Stomach (tissue), 8 donors: ENCODE measurements at regions not wholly inside any gene's neighbourhood (a gene's known extent, or its start where the extent isn't known, plus 50 kb on each side); places are given as distances from the start of the nearest gene placed in this dataset.
A peak's percentile ranks its signal among the peaks of the same experiment; 100 is the strongest.

ENCODE experiments used
- DNase-seq, 2 donors: peaks; one replicate each; pipeline versions ENCODE4 v3.0.0 to v3.0.0-alpha.2; 2013 to 2019
- H3K27ac ChIP-seq, 5 donors: fragments of 200-600 bp in 4 of 5; sonication (generic) in 4 of 5; one replicate each; pipeline ENCODE4 v1.5.1; 2013 to 2019; ENCODE audit warnings: mild to moderate bottlenecking in 1 of 5, moderate library complexity in 1 of 5
- H3K27me3 ChIP-seq, 3 donors: fragments of 200-600 bp; sonication (generic); one replicate each; pipeline ENCODE4 v1.5.1; 2017 to 2019; ENCODE audit warnings: mixed run types in 1 of 3
- H3K36me3 ChIP-seq, 4 donors: fragments of 200-600 bp; sonication (generic); 1 replicate in 3 of 4; 2 replicates in 1 of 4; pipeline ENCODE4 v1.5.1; 2016 to 2019
- H3K4me1 ChIP-seq, 4 donors: fragments of 200-600 bp; sonication (generic); one replicate each; pipeline ENCODE4 v1.5.1; 2016 to 2019
- H3K4me3 ChIP-seq, 4 donors: fragments of 200-600 bp; sonication (generic) in 3 of 4; one replicate each; pipeline ENCODE4 v1.5.1; 2016 to 2019; ENCODE audit warnings: mild to moderate bottlenecking in 1 of 4
- H3K9me3 ChIP-seq, 4 donors: fragments of 200-600 bp; sonication (generic); one replicate each; pipeline ENCODE4 v1.5.1; 2016 to 2019
- CTCF ChIP-seq, 7 experiments: fragments of 450-650 bp in 4 of 7; fragments of 200-600 bp in 3 of 7; sonication (generic) in 3 of 7; IDR thresholded peaks; one replicate each; pipeline ENCODE4 v1.5.1; 2016 to 2019; ENCODE audit warnings: antibody characterized with exemption in 7 of 7, control low read depth in 2 of 7, mild to moderate bottlenecking in 1 of 7
- EP300 ChIP-seq: sonication (generic); formaldehyde crosslinking; IDR thresholded peaks from one replicate; pipeline ENCODE4 v1.6.1; 2017; ENCODE audit warnings: antibody characterized with exemption
- POLR2A ChIP-seq, 4 donors: fragments of 450-650 bp; IDR thresholded peaks; one replicate each; pipeline ENCODE4 v1.6.1; 2016; ENCODE audit warnings: antibody characterized with exemption in 4 of 4, control low read depth in 2 of 4, mild to moderate bottlenecking in 1 of 4, moderate library complexity in 1 of 4
- POLR2AphosphoS5 ChIP-seq, 3 donors: sonication (generic); formaldehyde crosslinking; IDR thresholded peaks; one replicate each; pipeline ENCODE4 v1.6.1; 2016; ENCODE audit warnings: antibody characterized with exemption in 3 of 3
- WGBS, 5 donors: extraction: QIAGEN DNeasy Blood & Tissue Kit in 3 of 5; methylation state at CpG; one replicate each; pipeline versions ENCODE4 v1.1.5 to v1.1.7; 2013 to 2018; 5-methylcytosine and 5-hydroxymethylcytosine counted together
- intact Hi-C: fragments of 100-400 bp; cut with DNase I; formaldehyde crosslinking; loops from one replicate; pipeline ENCODE4 v1.15.1; 2023; ENCODE audit warnings: low total_unique reads
- donor health status: healthy with polysubstance abuse.
- donor health status: Bipolar disorder and iron deficiency.
- donor health status: healthy.

DNA sequence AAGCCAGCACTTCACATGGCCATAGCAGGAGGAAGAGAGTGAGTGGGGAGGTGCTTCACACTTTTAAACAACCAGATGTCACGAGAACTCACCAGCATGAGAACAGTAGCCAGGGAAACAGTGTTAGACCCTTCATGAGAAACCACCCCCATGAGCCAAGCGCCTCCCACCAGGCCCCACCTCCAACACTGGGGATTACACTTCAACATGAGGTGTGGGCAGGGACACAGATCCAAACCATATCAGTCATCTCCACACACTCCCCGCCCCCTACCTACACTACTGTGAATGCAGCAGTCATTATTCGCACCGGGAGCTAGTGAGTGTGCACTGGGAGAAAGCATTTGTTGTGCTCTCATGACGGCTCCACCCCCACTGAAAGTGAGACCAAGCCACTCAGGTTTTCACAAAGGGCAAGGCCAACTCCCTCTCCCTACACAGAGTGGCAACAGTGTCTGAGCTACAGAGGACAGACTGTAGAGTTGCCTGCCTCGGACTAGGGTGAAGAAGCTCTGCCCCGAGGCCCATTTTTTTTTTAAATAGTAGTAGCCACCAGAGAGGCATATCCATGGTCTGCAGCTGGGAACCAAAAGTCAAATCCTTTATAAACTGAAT lies 125.6 kb downstream of the BARHL2 start:
- Histone ChIP-seq H3K36me3 (no peaks in the 10 kb centered on the region), H3K9me3 (peaks cover 0 to 26% (median 11%) of the 10 kb centered on the region in 4 donors), H3K4me3 (no peak overlapping the region), H3K4me1 (no peaks in the 10 kb centered on the region), H3K27ac (no peak overlapping the region), H3K27me3 (no peaks in the 10 kb centered on the region)
- no peak for DNase-seq
- TF ChIP-seq POLR2AphosphoS5 (IDR thresholded peaks at IDR 0.05) (no peak), EP300 (no peak), CTCF (IDR thresholded peaks at IDR 0.05) (no peak), POLR2A (IDR thresholded peaks at IDR 0.05) (no peak)
- intact Hi-C loops = no loop called here
- 60 to 73% (median 71%) methylated on average over 8 of the region's 8 CpGs for WGBS, 5 donors

- H3K9me3 ChIP-seq = no peaks in the 10 kb centered on the region
- H3K4me3 ChIP-seq = no peak overlapping the region
- peaks cover 0 to 10% (median 0%) of the 10 kb centered on the region in 3 donors for H3K27me3 ChIP-seq
- no peak overlapping the region for H3K27ac ChIP-seq
- intact Hi-C loops = no loop called here
- DNase-seq = peak in 1 of 2 donors; percentile 57
- TF ChIP-seq CTCF (IDR thresholded peaks at IDR 0.05) = no peak
- TF ChIP-seq POLR2AphosphoS5 (IDR thresholded peaks at IDR 0.05) = no peak
- no peak for TF ChIP-seq EP300
- no peak for TF ChIP-seq POLR2A (IDR thresholded peaks at IDR 0.05)
- H3K36me3 ChIP-seq = no peaks in the 10 kb centered on the region
- 19 to 43% (median 29%) methylated on average over 3 of the region's 3 CpGs for WGBS, 5 donors
- no peaks in the 10 kb centered on the region for H3K4me1 ChIP-seq
Measured at GRCh38 chr1:90580176-90580575, 136.9 kb downstream of the BARHL2 start.

- 51 to 63% (median 56%) methylated on average over 3 of the region's 3 CpGs for WGBS, 5 donors
- no peak overlapping the region for H3K4me3 ChIP-seq
- intact Hi-C loops = no loop called here
- H3K27me3 ChIP-seq = peaks cover 0 to 10% (median 0%) of the 10 kb centered on the region in 3 donors
- H3K9me3 ChIP-seq = no peaks in the 10 kb centered on the region
- no peak overlapping the region for H3K27ac ChIP-seq
- no peaks in the 10 kb centered on the region for H3K4me1 ChIP-seq
- H3K36me3 ChIP-seq = no peaks in the 10 kb centered on the region
- DNase-seq = peak in 1 of 2 donors; percentile 55
- TF ChIP-seq EP300 (no peak), CTCF (IDR thresholded peaks at IDR 0.05) (peak in 4 of 7 experiments; percentile 32 to 60 (median 42))
Measured at GRCh38 chr1:90579212-90579802, 137.8 kb downstream of the BARHL2 start.

DNA sequence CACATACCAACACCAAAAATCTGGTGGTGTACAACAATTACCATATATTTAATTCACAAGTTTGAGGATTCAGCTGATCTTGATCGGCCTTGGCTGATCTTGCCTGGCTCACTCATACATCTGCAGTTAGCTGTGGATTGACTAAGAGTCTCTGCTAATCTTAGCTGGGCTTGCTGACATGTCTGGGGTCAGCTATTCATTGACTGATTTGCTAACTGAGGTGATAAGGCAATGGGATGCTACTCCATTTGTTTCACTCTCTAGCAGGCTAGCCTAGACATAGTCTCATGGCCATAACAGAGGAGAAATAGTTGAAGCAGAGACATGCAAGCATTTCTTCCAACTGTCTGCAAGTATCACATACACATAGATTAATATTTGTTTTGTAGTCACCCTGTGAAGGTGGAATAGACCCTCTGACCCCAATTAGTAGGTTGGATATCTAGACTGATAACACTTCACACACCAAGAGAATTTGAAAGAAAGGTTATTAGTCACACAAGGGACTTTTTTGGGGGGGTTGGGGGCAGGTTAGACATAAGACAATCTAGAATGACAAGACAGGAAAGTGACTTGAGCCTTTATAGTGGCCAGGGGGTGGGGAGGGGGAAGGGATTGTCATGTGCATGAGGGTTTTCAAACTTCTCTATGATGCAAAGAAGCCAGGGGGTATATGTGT lies 142.3 kb downstream of the BARHL2 start:
- Histone ChIP-seq H3K27me3 (peaks cover 0 to 10% (median 0%) of the 10 kb centered on the region in 3 donors), H3K36me3 (no peaks in the 10 kb centered on the region), H3K4me1 (no peaks in the 10 kb centered on the region), H3K4me3 (no peak overlapping the region), H3K27ac (no peak overlapping the region), H3K9me3 (no peaks in the 10 kb centered on the region)
- intact Hi-C loops = no loop called here
- DNase-seq = no peak
- no peak for TF ChIP-seq CTCF (IDR thresholded peaks at IDR 0.05)
- no peak for TF ChIP-seq POLR2AphosphoS5 (IDR thresholded peaks at IDR 0.05)
- no peak for TF ChIP-seq EP300
- 78 to 93% (median 89%) methylated on average over 1 of the region's 1 CpG for WGBS, 5 donors
